Progenitor cell of endocrine pancreas (in vitro differentiated cells): ENCODE measurements at regions not wholly inside any gene's neighbourhood (a gene's known extent, or its start where the extent isn't known, plus 50 kb on each side); places are given as distances from the start of the nearest gene placed in this dataset.

Experiments used
- DNase-seq: peaks from one replicate; pipeline ENCODE4 v3.0.0; 2021; ENCODE audit warnings: low spot score; ENCODE audit not compliant: unreplicated experiment
- H3K27ac Mint-ChIP-seq: 2 replicates; pipeline ENCODE4 v1.8.0; 2021; ENCODE audit warnings: mild to moderate bottlenecking, moderate library complexity, mixed read lengths
- H3K27me3 Mint-ChIP-seq: 2 replicates; pipeline ENCODE4 v1.8.0; 2021; ENCODE audit warnings: mixed read lengths
- H3K36me3 Mint-ChIP-seq: 2 replicates; pipeline ENCODE4 v1.8.0; 2022; ENCODE audit warnings: mixed read lengths; ENCODE audit not compliant: insufficient read depth
- H3K4me1 Mint-ChIP-seq: 2 replicates; pipeline ENCODE4 v1.8.0; 2021; ENCODE audit warnings: low read depth, mixed read lengths
- H3K4me3 Mint-ChIP-seq: 2 replicates; pipeline ENCODE4 v1.8.0; 2021; ENCODE audit warnings: low read depth, mild to moderate bottlenecking, moderate library complexity, mixed read lengths
- H3K9me3 Mint-ChIP-seq: 2 replicates; pipeline ENCODE4 v1.8.0; 2021; ENCODE audit warnings: low read depth, mixed read lengths
- TF ChIP-seq, protein P1 (sequence below): fragments of 200-600 bp; sonication (generic); IDR thresholded peaks from one replicate; pipeline ENCODE4 v1.5.0; 2021; ENCODE audit warnings: antibody characterized with exemption, mild to moderate bottlenecking; ENCODE audit not compliant: unreplicated experiment

DNA sequence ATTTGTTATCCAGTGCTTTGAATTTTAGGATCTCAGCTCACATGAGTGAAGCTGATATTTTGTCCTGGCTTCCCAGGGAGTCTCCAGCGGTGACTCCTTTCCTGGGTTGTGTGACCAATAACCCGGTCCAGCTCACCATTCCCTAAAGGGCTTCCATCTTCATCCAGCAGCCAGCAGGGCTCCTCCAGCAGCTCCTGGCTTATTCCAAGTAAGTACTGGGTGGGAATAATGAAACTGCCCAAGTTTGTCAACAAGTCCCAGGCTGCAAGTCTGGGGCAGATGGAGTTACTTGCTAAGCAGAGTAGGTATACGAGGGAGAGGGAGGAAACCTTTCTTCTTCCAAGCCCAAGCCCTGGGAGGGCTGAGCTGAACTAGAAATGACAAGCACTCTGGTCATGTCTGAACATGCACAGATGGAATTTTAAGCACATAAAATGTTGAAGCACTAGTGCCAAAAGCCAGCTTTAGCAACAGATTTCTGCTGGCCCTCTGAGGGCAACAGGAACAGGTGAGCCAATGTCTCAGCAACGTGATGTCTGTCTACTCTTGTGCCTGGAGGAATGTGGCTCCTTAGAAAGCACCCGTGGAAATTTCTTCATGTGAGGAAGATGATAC, 153.7 kb upstream of the DAPK1 start:
- H3K36me3 Mint-ChIP-seq = no peaks in the 10 kb centered on the region
- H3K27ac Mint-ChIP-seq = no peak overlapping the region
- no peak overlapping the region for H3K4me3 Mint-ChIP-seq
- H3K9me3 Mint-ChIP-seq = no peaks in the 10 kb centered on the region
- peaks cover 6% of the 10 kb centered on the region for H3K27me3 Mint-ChIP-seq
- no peaks in the 10 kb centered on the region for H3K4me1 Mint-ChIP-seq
- TF ChIP-seq, protein P1, sequence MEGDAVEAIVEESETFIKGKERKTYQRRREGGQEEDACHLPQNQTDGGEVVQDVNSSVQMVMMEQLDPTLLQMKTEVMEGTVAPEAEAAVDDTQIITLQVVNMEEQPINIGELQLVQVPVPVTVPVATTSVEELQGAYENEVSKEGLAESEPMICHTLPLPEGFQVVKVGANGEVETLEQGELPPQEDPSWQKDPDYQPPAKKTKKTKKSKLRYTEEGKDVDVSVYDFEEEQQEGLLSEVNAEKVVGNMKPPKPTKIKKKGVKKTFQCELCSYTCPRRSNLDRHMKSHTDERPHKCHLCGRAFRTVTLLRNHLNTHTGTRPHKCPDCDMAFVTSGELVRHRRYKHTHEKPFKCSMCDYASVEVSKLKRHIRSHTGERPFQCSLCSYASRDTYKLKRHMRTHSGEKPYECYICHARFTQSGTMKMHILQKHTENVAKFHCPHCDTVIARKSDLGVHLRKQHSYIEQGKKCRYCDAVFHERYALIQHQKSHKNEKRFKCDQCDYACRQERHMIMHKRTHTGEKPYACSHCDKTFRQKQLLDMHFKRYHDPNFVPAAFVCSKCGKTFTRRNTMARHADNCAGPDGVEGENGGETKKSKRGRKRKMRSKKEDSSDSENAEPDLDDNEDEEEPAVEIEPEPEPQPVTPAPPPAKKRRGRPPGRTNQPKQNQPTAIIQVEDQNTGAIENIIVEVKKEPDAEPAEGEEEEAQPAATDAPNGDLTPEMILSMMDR = no peak
- no peak for DNase-seq

GRCh38 chr9:87346061-87346665, 151.5 kb upstream of the DAPK1 start:
- Mint-ChIP-seq H3K36me3 (no peaks in the 10 kb centered on the region), H3K9me3 (peaks cover 4% of the 10 kb centered on the region), H3K4me1 (no peaks in the 10 kb centered on the region), H3K27me3 (peaks cover 6% of the 10 kb centered on the region), H3K4me3 (no peak overlapping the region), H3K27ac (peak overlapping the region; percentile 5)
- no peak for DNase-seq
- TF ChIP-seq, protein P1 = no peak

DNA sequence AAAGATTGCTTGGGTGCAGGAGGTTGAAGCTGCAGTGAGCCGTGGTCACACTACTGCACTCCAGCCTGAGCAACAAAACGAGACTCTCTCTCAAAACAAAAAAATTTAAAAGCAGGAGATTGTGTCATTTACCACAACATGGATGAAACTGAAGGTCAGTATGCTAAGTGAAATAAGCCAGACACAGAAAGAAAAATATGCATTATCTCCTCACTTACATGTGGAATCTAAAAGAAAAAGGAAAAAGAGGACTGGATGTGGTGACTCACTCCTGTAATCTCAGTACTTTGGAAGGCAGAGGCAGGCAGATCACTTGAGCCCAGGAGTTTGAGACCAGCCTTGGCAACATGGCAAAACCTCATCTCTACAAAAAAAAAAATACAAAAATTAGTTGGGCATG, 146.8 kb upstream of the DAPK1 start:
- Mint-ChIP-seq H3K27ac (no peak overlapping the region), H3K4me1 (peaks cover 4% of the 10 kb centered on the region), H3K27me3 (peaks cover 3% of the 10 kb centered on the region), H3K36me3 (no peaks in the 10 kb centered on the region), H3K9me3 (peaks cover 4% of the 10 kb centered on the region), H3K4me3 (no peak overlapping the region)
- TF ChIP-seq, protein P1 = no peak
- DNase-seq = no peak

GRCh38 chr9:87353301-87353700, 144.4 kb upstream of the DAPK1 start:
- no peak for DNase-seq
- Mint-ChIP-seq H3K36me3 (no peaks in the 10 kb centered on the region), H3K27me3 (peaks cover 3% of the 10 kb centered on the region), H3K4me3 (no peak overlapping the region), H3K27ac (no peak overlapping the region), H3K9me3 (peaks cover 4% of the 10 kb centered on the region), H3K4me1 (peaks cover 4% of the 10 kb centered on the region)
- TF ChIP-seq, protein P1 = no peak

GRCh38 chr9:87354147-87354546, 143.5 kb upstream of the DAPK1 start:
- Mint-ChIP-seq H3K9me3 (peaks cover 3% of the 10 kb centered on the region), H3K4me1 (peaks cover 4% of the 10 kb centered on the region), H3K27me3 (peaks cover 3% of the 10 kb centered on the region), H3K27ac (no peak overlapping the region), H3K36me3 (no peaks in the 10 kb centered on the region), H3K4me3 (no peak overlapping the region)
- no peak for DNase-seq
- TF ChIP-seq, protein P1 = no peak
